ENCODE measurements at regions not wholly inside any gene's neighbourhood (a gene's known extent, or its start where the extent isn't known, plus 50 kb on each side); places are given as distances from the start of the nearest gene placed in this dataset.

DNA sequence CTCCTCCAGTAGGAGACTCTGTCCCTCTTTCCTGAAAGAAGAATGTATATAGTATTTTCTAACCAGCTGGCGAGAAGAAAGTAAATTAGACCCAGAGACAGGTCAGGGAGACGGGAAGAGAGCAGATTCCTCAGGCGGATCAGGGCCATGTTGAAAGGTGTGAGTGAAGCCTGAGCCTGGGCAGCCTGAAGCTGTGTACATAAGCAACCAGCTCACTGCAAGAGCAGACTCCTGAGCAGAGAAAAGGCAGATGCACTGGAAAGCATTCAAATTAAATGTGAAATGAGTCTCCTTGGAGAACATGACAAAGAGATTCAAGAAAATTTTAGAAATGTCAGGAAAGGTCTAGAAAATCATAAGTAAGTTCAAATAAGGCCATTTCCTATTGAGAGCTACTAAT is 165.8 kb downstream of the GOLIM4 start:
- TF ChIP-seq POLR2A (IDR thresholded peaks at IDR 0.05; ENCODE audit: extremely low read depth, insufficient read length), result no peak
- TF ChIP-seq, protein P1, sequence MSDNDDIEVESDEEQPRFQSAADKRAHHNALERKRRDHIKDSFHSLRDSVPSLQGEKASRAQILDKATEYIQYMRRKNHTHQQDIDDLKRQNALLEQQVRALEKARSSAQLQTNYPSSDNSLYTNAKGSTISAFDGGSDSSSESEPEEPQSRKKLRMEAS (IDR thresholded peaks at IDR 0.05; ENCODE audit: low read depth, low read length), result no peak

Data from NB4 (cell line).